Prostate gland (tissue), 2 donors: ENCODE measurements at regions not wholly inside any gene's neighbourhood (a gene's known extent, or its start where the extent isn't known, plus 50 kb on each side); places are given as distances from the start of the nearest gene placed in this dataset.

ENCODE experiments used
- DNase-seq: peaks from one replicate; pipeline ENCODE4 v3.0.0-alpha.2; 2019; ENCODE audit warnings: low spot score
- H3K27ac ChIP-seq, 2 donors: fragments of 200-600 bp; sonication (generic); 2 replicates each; pipeline ENCODE4 v1.5.1; 2017 to 2019
- H3K27me3 ChIP-seq: fragments of 200-600 bp; sonication (generic); replicated peaks from 2 replicates; pipeline ENCODE4 v1.5.1; 2019; ENCODE audit not compliant: insufficient read depth
- H3K36me3 ChIP-seq, 2 donors: fragments of 200-600 bp; sonication (generic); 1 replicate in 1 of 2; 2 replicates in 1 of 2; pipeline versions ENCODE4 v1.5.1 to v1.8.1; 2017 to 2019
- H3K4me1 ChIP-seq: fragments of 200-600 bp; sonication (generic); replicated peaks from 2 replicates; pipeline ENCODE4 v1.5.1; 2019
- H3K4me3 ChIP-seq, 2 donors: fragments of 200-600 bp; sonication (generic); 2 replicates each; pipeline ENCODE4 v1.5.1; 2017 to 2019
- H3K9me3 ChIP-seq: fragments of 200-600 bp; sonication (generic); 2 replicates; pipeline ENCODE4 v1.5.1; 2017
- POLR2A ChIP-seq: fragments of 450-650 bp; IDR thresholded peaks from one replicate; pipeline ENCODE4 v1.6.1; 2016; ENCODE audit warnings: antibody characterized with exemption, mild to moderate bottlenecking
- POLR2AphosphoS5 ChIP-seq: sonication (generic); formaldehyde crosslinking; IDR thresholded peaks from one replicate; pipeline ENCODE4 v1.6.1; 2017; ENCODE audit warnings: antibody characterized with exemption
- WGBS: methylation state at CpG from one replicate; pipeline ENCODE4 v1.1.5; 2018; 5-methylcytosine and 5-hydroxymethylcytosine counted together
- intact Hi-C: fragments of 100-400 bp; cut with DNase I; formaldehyde crosslinking; loops from one replicate; pipeline ENCODE4 v1.14.2; 2022
- TF ChIP-seq, protein P1 (sequence below), 4 experiments: fragments of 200-600 bp in 2 of 4; fragments of 450-650 bp in 2 of 4; sonication (generic) in 2 of 4; IDR thresholded peaks; 1 replicate in 3 of 4; 2 replicates in 1 of 4; pipeline ENCODE4 v1.5.1; 2016 to 2019; ENCODE audit warnings: antibody characterized with exemption in 4 of 4, mild to moderate bottlenecking in 2 of 4, moderate library complexity in 2 of 4

DNA sequence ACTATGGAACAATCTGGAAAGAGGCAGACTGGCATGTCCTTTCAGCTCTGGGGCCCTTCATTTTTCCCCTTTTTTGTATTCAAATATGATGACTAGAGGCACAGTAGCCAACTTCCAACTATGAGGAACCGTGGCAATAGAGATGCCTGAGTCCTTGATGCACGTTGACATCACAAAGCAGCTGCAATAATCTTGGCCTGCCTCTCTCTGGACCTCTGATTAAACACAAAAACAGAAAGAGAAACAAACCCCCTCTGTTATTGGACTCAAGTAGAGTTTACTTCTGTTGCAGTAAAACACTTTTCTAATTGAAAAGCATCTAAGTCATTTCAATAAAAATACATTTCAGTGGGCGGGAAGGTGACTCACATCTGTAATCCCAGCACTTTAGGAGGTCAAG, 122.2 kb upstream of the GRAMD2B start:
- H3K27me3 ChIP-seq, result no peaks in the 10 kb centered on the region
- TF ChIP-seq POLR2A, result no peak
- TF ChIP-seq POLR2AphosphoS5, result no peak
- TF ChIP-seq, protein P1, sequence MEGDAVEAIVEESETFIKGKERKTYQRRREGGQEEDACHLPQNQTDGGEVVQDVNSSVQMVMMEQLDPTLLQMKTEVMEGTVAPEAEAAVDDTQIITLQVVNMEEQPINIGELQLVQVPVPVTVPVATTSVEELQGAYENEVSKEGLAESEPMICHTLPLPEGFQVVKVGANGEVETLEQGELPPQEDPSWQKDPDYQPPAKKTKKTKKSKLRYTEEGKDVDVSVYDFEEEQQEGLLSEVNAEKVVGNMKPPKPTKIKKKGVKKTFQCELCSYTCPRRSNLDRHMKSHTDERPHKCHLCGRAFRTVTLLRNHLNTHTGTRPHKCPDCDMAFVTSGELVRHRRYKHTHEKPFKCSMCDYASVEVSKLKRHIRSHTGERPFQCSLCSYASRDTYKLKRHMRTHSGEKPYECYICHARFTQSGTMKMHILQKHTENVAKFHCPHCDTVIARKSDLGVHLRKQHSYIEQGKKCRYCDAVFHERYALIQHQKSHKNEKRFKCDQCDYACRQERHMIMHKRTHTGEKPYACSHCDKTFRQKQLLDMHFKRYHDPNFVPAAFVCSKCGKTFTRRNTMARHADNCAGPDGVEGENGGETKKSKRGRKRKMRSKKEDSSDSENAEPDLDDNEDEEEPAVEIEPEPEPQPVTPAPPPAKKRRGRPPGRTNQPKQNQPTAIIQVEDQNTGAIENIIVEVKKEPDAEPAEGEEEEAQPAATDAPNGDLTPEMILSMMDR (IDR thresholded peaks at IDR 0.05), result no peak
- H3K27ac ChIP-seq, result no peak overlapping the region
- no peaks in the 10 kb centered on the region for H3K4me1 ChIP-seq
- no peaks in the 10 kb centered on the region for H3K36me3 ChIP-seq
- DNase-seq, result no peak
- WGBS, result 62% methylated on average over 3 of the region's 3 CpGs
- intact Hi-C loops, result no loop called here
- no peaks in the 10 kb centered on the region for H3K9me3 ChIP-seq
- no peak overlapping the region for H3K4me3 ChIP-seq

GRCh38 chr5:126309860-126310259, 113.3 kb upstream of the GRAMD2B start:
- H3K9me3 ChIP-seq, result no peaks in the 10 kb centered on the region
- no peaks in the 10 kb centered on the region for H3K36me3 ChIP-seq
- TF ChIP-seq POLR2AphosphoS5 (no peak), POLR2A (no peak)
- TF ChIP-seq, protein P1 (IDR thresholded peaks at IDR 0.05), result no peak
- H3K4me3 ChIP-seq, result no peak overlapping the region
- H3K27ac ChIP-seq, result no peak overlapping the region
- no peak for DNase-seq
- no peaks in the 10 kb centered on the region for H3K27me3 ChIP-seq
- intact Hi-C loops, result no loop called here
- H3K4me1 ChIP-seq, result no peaks in the 10 kb centered on the region

GRCh38 chr5:126311766-126312165, 111.4 kb upstream of the GRAMD2B start:
- TF ChIP-seq POLR2AphosphoS5 (no peak), POLR2A (no peak)
- TF ChIP-seq, protein P1 (IDR thresholded peaks at IDR 0.05), result no peak
- Histone ChIP-seq H3K36me3 (no peaks in the 10 kb centered on the region), H3K27me3 (no peaks in the 10 kb centered on the region), H3K4me3 (no peak overlapping the region), H3K27ac (no peak overlapping the region), H3K4me1 (no peaks in the 10 kb centered on the region), H3K9me3 (no peaks in the 10 kb centered on the region)
- DNase-seq, result no peak
- intact Hi-C loops, result no loop called here
- WGBS, result 63% methylated on average over 2 of the region's 2 CpGs

- no peak for DNase-seq
- intact Hi-C loops, result no loop called here
- WGBS, result 58% methylated on average over 3 of the region's 3 CpGs
- Histone ChIP-seq H3K27me3 (no peaks in the 10 kb centered on the region), H3K9me3 (no peaks in the 10 kb centered on the region), H3K4me1 (no peaks in the 10 kb centered on the region), H3K4me3 (no peak overlapping the region), H3K27ac (no peak overlapping the region), H3K36me3 (no peaks in the 10 kb centered on the region)
- TF ChIP-seq, protein P1 (IDR thresholded peaks at IDR 0.05), result no peak
- no peak for TF ChIP-seq POLR2AphosphoS5
- no peak for TF ChIP-seq POLR2A
Measured at GRCh38 chr5:126315341-126315740, 107.9 kb upstream of the GRAMD2B start.

GRCh38 chr5:126332326-126332725, 90.9 kb upstream of the GRAMD2B start:
- Histone ChIP-seq H3K36me3 (no peaks in the 10 kb centered on the region), H3K4me3 (no peak overlapping the region), H3K27me3 (no peaks in the 10 kb centered on the region), H3K9me3 (no peaks in the 10 kb centered on the region), H3K4me1 (no peaks in the 10 kb centered on the region), H3K27ac (no peak overlapping the region)
- 69% methylated on average over 1 of the region's 1 CpG for WGBS
- TF ChIP-seq POLR2AphosphoS5 (no peak), POLR2A (no peak)
- TF ChIP-seq, protein P1 (IDR thresholded peaks at IDR 0.05), result no peak
- intact Hi-C loops, result no loop called here
- no peak for DNase-seq
